Muscle of leg (tissue), 3 donors: ENCODE measurements at regions not wholly inside any gene's neighbourhood (a gene's known extent, or its start where the extent isn't known, plus 50 kb on each side); places are given as distances from the start of the nearest gene placed in this dataset.
A peak's percentile ranks its signal among the peaks of the same experiment; 100 is the strongest.

Source experiments
- DNase-seq: peaks from one replicate; pipeline ENCODE4 v3.0.0; 2013
- H3K27ac ChIP-seq: one replicate; pipeline ENCODE4 v1.5.1; 2013; ENCODE audit warnings: mild to moderate bottlenecking, low read length, control low read depth
- H3K27me3 ChIP-seq: one replicate; pipeline ENCODE4 v1.6.1; 2013; ENCODE audit warnings: low read length; ENCODE audit not compliant: control insufficient read depth, insufficient read depth
- H3K36me3 ChIP-seq: one replicate; pipeline ENCODE4 v1.6.1; 2013; ENCODE audit warnings: low read length; ENCODE audit not compliant: control insufficient read depth, insufficient read depth
- H3K4me1 ChIP-seq: one replicate; pipeline ENCODE4 v1.6.1; 2013; ENCODE audit warnings: low read length; ENCODE audit not compliant: control insufficient read depth, insufficient read depth
- H3K4me3 ChIP-seq: one replicate; pipeline ENCODE4 v1.5.1; 2013; ENCODE audit warnings: low read length, control low read depth
- H3K9me3 ChIP-seq: replicated peaks from 2 replicates; pipeline ENCODE4 v1.6.1; 2013; ENCODE audit warnings: low read depth, low read length; ENCODE audit not compliant: control insufficient read depth
- WGBS: methylation state at CpG from one replicate; pipeline ENCODE4 v1.1.5; 2013; ENCODE audit warnings: missing lambda C conversion rate; ENCODE audit not compliant: insufficient coverage; 5-methylcytosine and 5-hydroxymethylcytosine counted together

- no peaks in the 10 kb centered on the region for H3K36me3 ChIP-seq
- peaks cover 2% of the 10 kb centered on the region for H3K27me3 ChIP-seq
- no peak overlapping the region for H3K4me3 ChIP-seq
- H3K4me1 ChIP-seq, result peaks cover 7% of the 10 kb centered on the region
- WGBS, result 85% methylated on average over 10 of the region's 10 CpGs
- H3K27ac ChIP-seq, result no peak overlapping the region
- no peak for DNase-seq
- H3K9me3 ChIP-seq, result no peaks in the 10 kb centered on the region
Observed at GRCh38 chr13:111612886-111613285, 292.4 kb downstream of the TEX29 start.

- 69% methylated on average over 2 of the region's 7 CpGs for WGBS
- H3K36me3 ChIP-seq, result no peaks in the 10 kb centered on the region
- H3K27me3 ChIP-seq, result peaks cover 6% of the 10 kb centered on the region
Observed at GRCh38 chr13:111614009-111614408, 293.6 kb downstream of the TEX29 start.

GRCh38 chr13:111614613-111615012 lies 294.2 kb downstream of the TEX29 start:
- no CpG with 5 or more reads among the region's 5 CpGs for WGBS
- H3K9me3 ChIP-seq, result no peaks in the 10 kb centered on the region
- H3K36me3 ChIP-seq, result no peaks in the 10 kb centered on the region
- peaks cover 7% of the 10 kb centered on the region for H3K4me1 ChIP-seq
- peaks cover 4% of the 10 kb centered on the region for H3K27me3 ChIP-seq
- H3K27ac ChIP-seq, result no peak overlapping the region
- H3K4me3 ChIP-seq, result no peak overlapping the region
- DNase-seq, result no peak

More at GRCh38 chr13:111614009-111614408, 293.6 kb downstream of the TEX29 start:
- no peak overlapping the region for H3K4me3 ChIP-seq
- peak; percentile 29 for DNase-seq
- H3K9me3 ChIP-seq, result no peaks in the 10 kb centered on the region
- H3K27ac ChIP-seq, result no peak overlapping the region
- peaks cover 7% of the 10 kb centered on the region for H3K4me1 ChIP-seq

DNA sequence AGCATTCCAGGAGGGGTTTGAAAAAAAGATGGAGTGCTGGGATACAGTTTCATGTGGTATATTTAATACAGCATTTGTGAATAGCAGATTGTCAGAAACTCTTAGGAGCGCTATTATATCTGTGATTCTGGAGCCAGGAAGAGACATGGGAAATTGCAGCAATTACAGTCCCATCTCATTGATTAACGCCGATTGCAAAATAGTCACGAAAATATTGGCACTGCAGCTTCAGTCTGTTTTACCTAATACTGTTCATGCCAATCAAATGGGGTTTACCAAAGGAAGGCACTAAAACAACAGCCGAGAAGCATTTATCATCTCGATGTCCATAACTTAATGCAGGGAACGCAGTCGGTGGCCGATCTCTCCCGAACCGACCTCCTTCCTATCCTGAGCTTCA lies 295.8 kb downstream of the TEX29 start:
- H3K9me3 ChIP-seq, result no peaks in the 10 kb centered on the region
- H3K27ac ChIP-seq, result no peak overlapping the region
- peaks cover 4% of the 10 kb centered on the region for H3K27me3 ChIP-seq
- H3K4me3 ChIP-seq, result no peak overlapping the region
- 82% methylated on average over 3 of the region's 11 CpGs for WGBS
- H3K4me1 ChIP-seq, result peaks cover 7% of the 10 kb centered on the region
- H3K36me3 ChIP-seq, result no peaks in the 10 kb centered on the region
- no peak for DNase-seq

DNA sequence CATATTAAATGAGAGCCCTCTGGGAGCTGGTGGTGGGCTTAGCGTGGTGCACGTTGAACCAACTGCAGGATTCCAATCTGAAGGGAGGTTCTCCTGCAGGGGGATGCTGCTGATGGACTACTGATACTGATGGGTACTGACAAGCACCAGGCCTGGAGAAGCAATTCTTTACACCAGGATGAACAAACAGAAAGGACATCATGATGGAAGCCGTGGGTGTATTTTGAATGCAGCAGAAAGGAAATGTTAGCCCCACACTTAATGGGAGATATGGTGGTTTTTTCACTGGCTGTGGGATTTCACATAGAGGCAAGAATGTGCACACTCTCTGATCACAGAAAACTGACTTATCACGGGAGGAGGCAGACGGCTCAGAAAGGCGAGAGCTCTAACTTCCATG lies 299.7 kb downstream of the TEX29 start:
- 79% methylated on average over 5 of the region's 6 CpGs for WGBS
- peaks cover 4% of the 10 kb centered on the region for H3K27me3 ChIP-seq
- H3K4me1 ChIP-seq, result no peaks in the 10 kb centered on the region
- H3K27ac ChIP-seq, result no peak overlapping the region
- no peak overlapping the region for H3K4me3 ChIP-seq
- DNase-seq, result no peak
- H3K9me3 ChIP-seq, result no peaks in the 10 kb centered on the region
- no peaks in the 10 kb centered on the region for H3K36me3 ChIP-seq

DNA sequence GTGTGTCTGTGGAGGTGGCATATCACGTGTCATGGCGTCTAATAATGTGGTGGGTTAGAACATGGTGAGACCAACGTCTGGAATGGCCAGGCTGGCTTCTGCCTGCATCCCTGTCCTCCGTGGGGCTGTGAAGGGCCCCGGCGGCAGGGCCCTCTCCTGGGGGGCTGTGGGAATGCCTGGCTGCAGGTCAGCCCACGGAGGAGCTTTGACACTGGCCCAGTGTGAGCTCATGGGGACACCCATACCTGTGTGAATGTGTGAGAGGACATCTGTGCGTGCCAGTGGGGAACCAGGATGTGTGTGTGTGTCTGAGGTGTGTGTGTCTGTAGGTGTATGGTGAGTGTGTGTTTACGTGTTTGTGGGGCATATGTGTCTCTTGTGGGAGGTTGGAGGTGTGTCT lies 300.1 kb downstream of the TEX29 start:
- no peaks in the 10 kb centered on the region for H3K4me1 ChIP-seq
- peaks cover 4% of the 10 kb centered on the region for H3K27me3 ChIP-seq
- no peak overlapping the region for H3K27ac ChIP-seq
- WGBS, result 76% methylated on average over 9 of the region's 9 CpGs
- no peak overlapping the region for H3K4me3 ChIP-seq
- DNase-seq, result no peak
- H3K9me3 ChIP-seq, result no peaks in the 10 kb centered on the region
- H3K36me3 ChIP-seq, result no peaks in the 10 kb centered on the region

DNA sequence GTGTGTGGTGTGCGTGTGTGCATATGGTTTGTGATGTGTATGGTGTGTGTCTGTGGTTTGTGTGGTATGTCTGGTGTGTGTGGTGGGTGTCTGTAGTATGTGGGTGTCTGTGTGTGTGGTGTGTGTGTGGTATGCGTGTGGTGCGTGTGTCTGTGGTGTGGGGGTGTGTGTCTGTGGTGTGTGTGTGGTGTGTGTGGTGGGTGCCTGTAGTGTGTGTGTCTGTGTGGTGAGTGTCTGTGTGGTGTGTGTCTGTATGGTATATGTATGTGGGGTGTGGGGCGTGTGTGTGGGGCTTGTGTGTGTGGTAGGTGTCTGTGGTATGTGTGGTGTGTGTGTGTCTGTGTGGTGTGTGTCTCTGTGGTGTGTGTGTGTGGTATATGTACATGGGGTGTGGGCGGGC lies 300.7 kb downstream of the TEX29 start:
- Histone ChIP-seq H3K9me3 (no peaks in the 10 kb centered on the region), H3K27ac (no peak overlapping the region), H3K27me3 (peaks cover 4% of the 10 kb centered on the region), H3K4me3 (no peak overlapping the region), H3K4me1 (no peaks in the 10 kb centered on the region), H3K36me3 (no peaks in the 10 kb centered on the region)
- DNase-seq, result no peak
- 100% methylated on average over 3 of the region's 5 CpGs for WGBS

- Histone ChIP-seq H3K4me1 (no peaks in the 10 kb centered on the region), H3K4me3 (no peak overlapping the region), H3K36me3 (no peaks in the 10 kb centered on the region), H3K9me3 (no peaks in the 10 kb centered on the region), H3K27me3 (peaks cover 11% of the 10 kb centered on the region), H3K27ac (no peak overlapping the region)
- no peak for DNase-seq
- 86% methylated on average over 20 of the region's 21 CpGs for WGBS
Observed at GRCh38 chr13:111622051-111622531, 301.6 kb downstream of the TEX29 start.

- Histone ChIP-seq H3K4me1 (no peaks in the 10 kb centered on the region), H3K9me3 (no peaks in the 10 kb centered on the region), H3K27me3 (peaks cover 18% of the 10 kb centered on the region), H3K4me3 (no peak overlapping the region), H3K36me3 (no peaks in the 10 kb centered on the region), H3K27ac (no peak overlapping the region)
- no peak for DNase-seq
- WGBS, result 75% methylated on average over 19 of the region's 20 CpGs
Observed at GRCh38 chr13:111623208-111623607, 302.8 kb downstream of the TEX29 start.

GRCh38 chr13:111623743-111624505 lies 303.5 kb downstream of the TEX29 start:
- no peak for DNase-seq
- Histone ChIP-seq H3K4me3 (no peak overlapping the region), H3K27ac (no peak overlapping the region), H3K4me1 (no peaks in the 10 kb centered on the region), H3K27me3 (peaks cover 15% of the 10 kb centered on the region), H3K9me3 (no peaks in the 10 kb centered on the region), H3K36me3 (no peaks in the 10 kb centered on the region)
- 77% methylated on average over 22 of the region's 28 CpGs for WGBS
